Right lobe of liver (tissue), 6 donors: ENCODE measurements at regions not wholly inside any gene's neighbourhood (a gene's known extent, or its start where the extent isn't known, plus 50 kb on each side); places are given as distances from the start of the nearest gene placed in this dataset.
"Not testable (repeated sequence)": the region's sequence is repeated elsewhere in the genome, so short reads cannot be mapped to it uniquely, and the experiment has no call there.

Experiments used
- ATAC-seq, 4 donors: fragments of 200-7000 bp; cut with Tn5 transposase; one replicate each; pipeline ENCODE4 v1.9.1; 2020; ENCODE audit warnings: mild to moderate bottlenecking in 4 of 4, moderate library complexity in 4 of 4
- DNase-seq, 3 donors: peaks; one replicate each; pipeline ENCODE4 v3.0.0-alpha.2; 2020
- H3K27ac ChIP-seq, 3 donors: fragments of 200-600 bp; one replicate each; pipeline ENCODE4 v1.8.0; 2022
- H3K27me3 ChIP-seq, 2 donors: fragments of 200-600 bp; one replicate each; pipeline ENCODE4 v1.8.0; 2022
- H3K36me3 ChIP-seq, 4 donors: fragments of 200-600 bp; sonication (generic) in 1 of 4; one replicate each; pipeline versions ENCODE4 v1.5.1 to v1.8.0; 2017 to 2022; ENCODE audit warnings: control low read depth in 1 of 4
- H3K4me1 ChIP-seq, 4 donors: fragments of 200-600 bp; sonication (generic) in 1 of 4; one replicate each; pipeline versions ENCODE4 v1.5.1 to v1.8.0; 2017 to 2022; ENCODE audit warnings: control low read depth in 1 of 4
- H3K4me3 ChIP-seq, 3 donors: fragments of 200-600 bp; one replicate each; pipeline ENCODE4 v1.8.0; 2022
- H3K9me3 ChIP-seq, 4 donors: fragments of 200-600 bp; sonication (generic) in 1 of 4; one replicate each; pipeline versions ENCODE4 v1.5.1 to v1.8.0; 2017 to 2022; ENCODE audit warnings: control low read depth in 1 of 4
- CTCF ChIP-seq, 4 donors: fragments of 200-600 bp in 3 of 4; fragments of 450-650 bp in 1 of 4; IDR thresholded peaks; one replicate each; pipeline versions ENCODE4 v1.5.1 to v1.8.0; 2016 to 2022; ENCODE audit warnings: antibody characterized with exemption in 4 of 4, mild to moderate bottlenecking in 2 of 4
- POLR2A ChIP-seq: fragments of 450-650 bp; IDR thresholded peaks from one replicate; pipeline ENCODE4 v1.6.1; 2017; ENCODE audit warnings: antibody characterized with exemption, mild to moderate bottlenecking
- WGBS: methylation state at CpG from one replicate; pipeline ENCODE4 v1.1.6; 2018; ENCODE audit warnings: low coverage, low lambda C conversion rate; ENCODE audit not compliant: insufficient coverage; ENCODE audit errors: missing lambda C conversion rate; 5-methylcytosine and 5-hydroxymethylcytosine counted together
- intact Hi-C, 2 donors: fragments of 100-400 bp; cut with DNase I; formaldehyde crosslinking; loops; one replicate each; pipeline versions ENCODE4 v1.11.2 to v1.14.1; 2022
- donor health status: DM: no; HTN: yes; CAD: no.
- donor health status: DM: no; HTN: no; CAD: no.
- donor health status: DM: no; HTN: no; CAD: no.
- donor health status: DM: no; HTN: yes; CAD: no.
- donor health status: DM: no; HTN: yes; CAD: no.

GRCh38 chr9:26500471-26500870 is 392.1 kb downstream of the CAAP1 start:
- intact Hi-C loops, result no loop called here
- 28% methylated on average over 3 of the region's 3 CpGs for WGBS
- no peak for DNase-seq
- no peaks in the 10 kb centered on the region for H3K9me3 ChIP-seq
- H3K27me3 ChIP-seq, result no peaks in the 10 kb centered on the region
- H3K4me1 ChIP-seq, result no peaks in the 10 kb centered on the region
- TF ChIP-seq POLR2A, result no peak
- TF ChIP-seq CTCF (IDR thresholded peaks at IDR 0.05), result no peak
- H3K4me3 ChIP-seq, result no peak overlapping the region
- no peak for ATAC-seq
- no peaks in the 10 kb centered on the region for H3K36me3 ChIP-seq
- no peak overlapping the region for H3K27ac ChIP-seq

GRCh38 chr9:26492608-26493521 is 399.7 kb downstream of the CAAP1 start:
- H3K36me3 ChIP-seq, intact Hi-C loops, ATAC-seq, H3K4me3 ChIP-seq, H3K4me1 ChIP-seq, H3K27me3 ChIP-seq, H3K27ac ChIP-seq, H3K9me3 ChIP-seq: not testable (repeated sequence)
- 85% methylated on average over 8 of the region's 59 CpGs for WGBS
- DNase-seq, result peak in 1 of 3 donors; percentile 15

- WGBS, result 83% methylated on average over 10 of the region's 35 CpGs
- intact Hi-C loops, H3K4me3 ChIP-seq, H3K27ac ChIP-seq, ATAC-seq, H3K4me1 ChIP-seq, H3K9me3 ChIP-seq, DNase-seq, H3K27me3 ChIP-seq, H3K36me3 ChIP-seq: not testable (repeated sequence)
These were observed 400.5 kb downstream of the CAAP1 start for GRCh38 chr9:26491922-26492607.

- ATAC-seq, result no peak
- no peak overlapping the region for H3K4me3 ChIP-seq
- no peaks in the 10 kb centered on the region for H3K27me3 ChIP-seq
- TF ChIP-seq CTCF (IDR thresholded peaks at IDR 0.05) (no peak), POLR2A (no peak)
- intact Hi-C loops, result no loop called here
- H3K9me3 ChIP-seq, result no peaks in the 10 kb centered on the region
- H3K36me3 ChIP-seq, result no peaks in the 10 kb centered on the region
- DNase-seq, result no peak
- no peak overlapping the region for H3K27ac ChIP-seq
- H3K4me1 ChIP-seq, result no peaks in the 10 kb centered on the region
- 85% methylated on average over 14 of the region's 15 CpGs for WGBS
These were observed 408.6 kb downstream of the CAAP1 start for GRCh38 chr9:26483991-26484390.

GRCh38 chr9:26477963-26478362 is 414.6 kb downstream of the CAAP1 start:
- Histone ChIP-seq H3K9me3 (no peaks in the 10 kb centered on the region), H3K4me3 (no peak overlapping the region), H3K36me3 (no peaks in the 10 kb centered on the region), H3K4me1 (no peaks in the 10 kb centered on the region), H3K27me3 (no peaks in the 10 kb centered on the region), H3K27ac (no peak overlapping the region)
- intact Hi-C loops, result no loop called here
- ATAC-seq (no peak), DNase-seq (no peak)
- TF ChIP-seq CTCF (IDR thresholded peaks at IDR 0.05) (no peak), POLR2A (no peak)
